Fibroblast of gingiva (primary cell): ENCODE measurements at regions not wholly inside any gene's neighbourhood (a gene's known extent, or its start where the extent isn't known, plus 50 kb on each side); places are given as distances from the start of the nearest gene placed in this dataset.
A peak's percentile ranks its signal among the peaks of the same experiment; 100 is the strongest.

Source experiments
- DNase-seq: peaks from one replicate; pipeline ENCODE4 v3.0.0-alpha.2; 2011; ENCODE audit warnings: low read depth

DNA sequence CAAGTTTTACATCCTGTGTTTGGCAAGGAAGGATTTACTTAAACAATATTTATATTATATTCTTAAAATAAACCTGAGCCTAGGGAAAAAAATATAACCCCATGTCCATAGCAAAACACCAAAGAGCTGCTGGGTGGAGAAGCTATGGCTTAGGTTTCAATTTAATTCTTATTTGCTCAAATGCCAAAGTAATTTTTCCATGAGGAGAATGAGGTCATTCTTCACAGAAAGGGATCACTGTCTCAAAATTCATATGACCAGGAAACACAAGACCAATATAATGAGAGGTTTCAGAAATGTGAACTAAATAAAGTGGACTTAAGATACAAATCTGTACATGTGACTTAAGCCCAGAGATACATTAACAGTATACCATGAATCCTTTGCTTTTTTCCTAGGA, 195.0 kb downstream of the PHLDA1 start:
- peak; percentile 44 for DNase-seq

DNA sequence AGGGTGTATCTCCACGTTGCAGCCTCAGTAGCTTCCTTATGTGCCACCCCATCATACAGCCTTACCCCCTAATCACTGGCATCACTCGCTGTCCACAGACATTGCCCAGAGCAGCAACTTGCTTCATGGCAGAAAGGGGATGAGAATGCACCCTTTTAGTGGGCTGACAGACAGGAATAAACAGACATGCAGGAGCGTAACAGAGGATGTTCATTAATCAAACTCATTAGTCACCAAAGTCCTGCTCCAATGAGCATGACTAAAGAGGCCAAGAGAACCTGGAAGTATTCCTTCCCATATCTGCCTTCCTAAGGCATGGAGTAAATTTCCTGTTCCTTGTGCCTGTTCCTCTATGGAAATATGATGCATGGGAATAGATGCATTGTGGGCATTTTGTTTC, 197.0 kb downstream of the PHLDA1 start:
- no peak for DNase-seq

DNA sequence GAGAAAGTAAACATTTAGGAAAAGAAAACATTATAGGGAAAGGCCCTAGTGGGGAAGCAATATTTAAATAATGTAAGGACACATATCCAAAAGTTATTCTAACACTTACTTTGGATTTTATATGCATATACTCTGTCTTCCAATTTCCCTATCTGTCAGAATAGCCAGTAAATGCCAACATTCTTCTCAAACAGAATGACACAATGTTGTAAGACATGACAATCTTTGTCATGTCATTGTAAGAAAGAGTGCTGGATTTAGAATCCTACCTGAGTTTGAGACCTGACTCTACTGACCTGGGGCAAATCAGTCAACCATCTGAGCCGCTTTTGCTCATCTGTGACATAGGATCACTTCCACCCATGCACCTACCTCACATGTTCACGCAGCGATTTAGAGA, 198.3 kb downstream of the PHLDA1 start:
- DNase-seq: no peak

GRCh38 chr12:75831402-75831801, 200.2 kb downstream of the PHLDA1 start:
- DNase-seq: no peak

GRCh38 chr12:75827061-75827460, 204.5 kb downstream of the PHLDA1 start:
- no peak for DNase-seq

GRCh38 chr12:75825686-75826085, 205.9 kb downstream of the PHLDA1 start:
- DNase-seq: peak; percentile 73

GRCh38 chr12:75823475-75823874, 208.1 kb downstream of the PHLDA1 start:
- DNase-seq: no peak

DNA sequence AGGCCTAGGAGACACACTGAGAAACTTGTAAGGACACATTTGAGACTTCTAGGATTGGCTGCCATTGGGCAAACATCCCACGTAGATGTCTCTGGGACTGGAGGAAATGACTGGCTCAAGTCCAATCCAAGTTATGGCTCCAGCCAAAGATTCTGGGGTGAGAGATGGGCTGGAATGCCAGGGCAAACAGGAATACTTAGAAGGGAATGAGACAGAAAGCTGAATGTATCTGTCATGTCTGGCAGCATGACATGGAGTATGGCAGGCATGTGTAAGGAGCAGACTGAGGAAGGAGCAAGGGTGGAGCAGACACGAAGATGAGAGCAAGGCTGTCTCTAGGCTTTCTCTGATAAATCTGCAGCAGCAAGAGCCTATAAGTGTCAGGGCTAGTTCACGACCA, 209.2 kb downstream of the PHLDA1 start:
- no peak for DNase-seq

DNA sequence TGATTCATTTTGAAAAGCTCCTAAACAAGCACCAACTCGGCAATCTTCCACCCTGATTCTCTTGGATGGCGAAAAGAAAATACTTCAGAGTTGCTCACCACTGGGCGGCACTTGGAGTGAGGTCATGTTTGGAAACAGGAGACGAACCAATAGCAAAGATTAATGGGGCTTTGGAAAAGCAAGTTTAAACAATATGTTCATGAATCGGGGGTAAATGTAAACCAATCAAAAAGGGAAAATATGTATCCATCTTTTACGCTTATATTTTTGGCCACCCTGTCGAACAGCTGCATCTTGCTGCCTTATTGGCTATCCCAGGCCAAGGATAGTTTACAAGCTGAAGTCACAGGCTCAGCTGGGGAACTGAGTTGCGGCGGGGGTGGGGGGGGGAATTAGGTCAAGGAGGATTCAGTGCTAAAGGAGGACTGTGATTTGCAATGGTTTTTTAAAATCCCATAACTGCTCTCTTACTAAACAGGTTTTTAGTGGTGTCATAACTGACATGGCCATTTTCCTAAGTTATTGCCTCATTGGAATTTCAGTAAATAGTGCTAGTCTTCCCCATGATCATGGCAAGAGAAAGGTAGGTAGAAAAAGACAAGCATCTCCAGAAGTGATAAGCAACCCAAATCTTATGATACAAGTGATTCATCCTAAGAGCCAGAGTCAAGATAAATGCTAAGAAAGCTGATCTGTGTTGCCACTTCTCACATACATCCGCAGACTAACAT, 210.6 kb downstream of the PHLDA1 start:
- DNase-seq: peak; percentile 95

GRCh38 chr12:75820071-75820470, 211.5 kb downstream of the PHLDA1 start:
- no peak for DNase-seq

- no peak for DNase-seq
Measured at GRCh38 chr12:75819512-75819911, 212.1 kb downstream of the PHLDA1 start.

- DNase-seq: no peak
Measured at GRCh38 chr12:75818863-75819262, 212.7 kb downstream of the PHLDA1 start.

DNA sequence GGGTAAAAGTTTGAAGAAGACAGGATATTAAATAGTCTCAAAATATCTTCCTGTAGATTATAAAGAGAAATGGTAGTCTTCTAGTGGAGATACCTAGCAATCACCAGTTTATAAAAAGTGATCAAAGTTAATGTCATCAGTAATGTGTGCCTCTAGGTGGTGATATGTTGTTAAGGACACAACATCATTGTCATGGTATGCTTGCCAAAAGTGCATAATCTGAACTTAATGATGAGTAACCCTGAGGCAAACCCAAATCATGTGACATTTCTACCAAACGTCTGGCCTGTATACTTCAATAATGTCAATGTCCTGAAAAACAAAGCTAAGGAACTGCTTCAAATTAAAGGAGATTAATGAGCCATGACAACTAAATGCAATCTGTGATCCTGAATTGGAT, 214.7 kb downstream of the PHLDA1 start:
- DNase-seq: peak; percentile 84

- DNase-seq: no peak
Measured at GRCh38 chr12:75815756-75816155, 215.8 kb downstream of the PHLDA1 start.

DNA sequence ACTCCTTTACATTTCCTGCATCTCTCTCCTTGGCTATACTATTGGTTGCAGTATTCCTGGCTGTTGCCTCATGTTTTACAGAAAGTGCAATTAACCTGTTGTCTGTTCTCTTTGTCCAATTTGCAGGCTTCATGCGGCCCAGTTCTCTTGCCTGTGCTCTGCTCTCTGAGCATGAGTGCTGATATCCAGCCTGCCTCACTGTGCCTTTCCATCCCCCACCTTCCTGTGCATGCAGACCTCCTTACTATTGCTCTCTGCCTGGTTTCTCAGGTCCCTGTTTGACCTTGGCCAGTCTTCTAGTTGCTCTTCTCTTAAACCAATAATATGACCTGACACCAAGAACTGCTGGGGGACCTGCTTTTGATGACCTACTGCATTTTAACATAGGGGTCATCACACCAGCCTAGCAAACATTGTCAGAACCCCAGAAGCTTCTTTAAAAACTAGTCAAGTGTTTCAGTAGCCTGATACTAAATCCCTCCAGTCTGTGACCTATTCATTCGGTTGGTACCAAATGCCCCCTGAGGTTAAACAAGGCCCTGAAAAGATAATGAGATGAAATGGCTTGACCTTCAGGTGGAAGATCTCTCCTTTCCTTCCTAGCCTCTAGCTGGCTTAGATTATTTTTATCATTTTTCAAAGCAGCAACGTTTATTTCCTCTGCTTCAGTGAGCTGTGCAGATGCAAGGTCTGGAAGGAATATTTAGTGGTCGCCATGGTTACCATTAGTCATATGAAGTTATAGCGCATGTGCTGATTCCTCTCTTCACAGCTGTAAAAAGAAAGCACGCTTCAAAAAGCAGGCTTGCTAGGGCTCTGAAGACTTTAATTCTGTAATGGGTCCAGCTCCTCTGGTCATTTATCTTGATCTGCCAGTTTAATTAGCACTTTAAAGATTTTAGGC, 216.5 kb downstream of the PHLDA1 start:
- peak; percentile 97 for DNase-seq

DNA sequence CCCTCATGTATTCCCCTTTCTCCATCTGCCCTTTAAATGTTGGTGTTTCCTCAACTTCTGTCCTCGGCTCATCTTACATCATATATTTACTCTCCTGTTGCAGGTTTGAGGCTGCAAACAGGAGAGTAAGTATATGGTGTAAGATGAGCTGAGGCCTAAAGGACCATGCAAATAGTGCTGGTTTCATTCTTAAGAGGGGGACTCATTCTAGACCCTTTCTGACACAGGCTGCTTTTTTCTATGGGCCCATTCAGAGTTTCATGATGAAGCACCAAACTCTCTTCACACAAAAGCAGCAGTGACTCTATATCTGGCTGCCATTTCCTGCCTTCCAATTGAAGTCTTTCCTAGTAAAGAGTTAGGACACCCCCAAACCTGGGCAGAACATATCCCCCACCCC, 218.5 kb downstream of the PHLDA1 start:
- DNase-seq: no peak

DNA sequence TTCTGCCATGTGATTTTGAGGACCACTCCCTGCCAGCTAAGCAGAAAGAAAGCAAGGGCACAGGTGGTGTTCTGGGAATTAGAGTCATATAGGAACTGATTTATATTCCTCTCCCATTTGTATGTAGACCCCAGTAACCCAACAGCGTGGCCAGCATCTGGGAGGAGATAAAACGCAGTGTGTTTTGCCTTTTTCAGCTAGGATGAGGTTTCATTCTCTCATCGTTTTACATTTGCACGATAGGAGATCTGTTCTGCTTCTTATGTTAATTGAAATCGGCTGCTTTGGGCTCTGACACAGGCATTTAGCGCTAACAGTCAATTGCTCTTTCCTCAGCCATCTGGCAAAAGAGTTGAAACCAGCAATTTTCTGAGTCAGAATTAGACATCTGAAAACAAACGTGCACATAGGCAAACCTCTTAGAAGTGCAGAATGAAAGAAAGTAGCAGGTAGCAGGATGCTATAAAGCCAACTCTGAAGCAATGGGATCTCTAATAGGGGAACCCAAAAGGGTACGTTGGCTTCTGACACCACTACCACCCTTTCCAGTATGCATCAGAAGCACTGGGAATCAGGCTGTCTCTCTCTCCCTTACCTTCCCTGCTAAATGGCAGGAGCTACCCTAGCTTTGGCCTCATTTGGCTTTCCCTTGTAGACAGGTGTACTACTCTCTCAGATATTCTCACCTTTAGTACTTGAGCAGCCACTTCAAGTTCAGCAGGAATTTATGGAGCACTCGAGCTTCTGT, 219.1 kb downstream of the PHLDA1 start:
- DNase-seq: peak; percentile 89

- no peak for DNase-seq
Measured at GRCh38 chr12:75809746-75810145, 221.8 kb downstream of the PHLDA1 start.

DNA sequence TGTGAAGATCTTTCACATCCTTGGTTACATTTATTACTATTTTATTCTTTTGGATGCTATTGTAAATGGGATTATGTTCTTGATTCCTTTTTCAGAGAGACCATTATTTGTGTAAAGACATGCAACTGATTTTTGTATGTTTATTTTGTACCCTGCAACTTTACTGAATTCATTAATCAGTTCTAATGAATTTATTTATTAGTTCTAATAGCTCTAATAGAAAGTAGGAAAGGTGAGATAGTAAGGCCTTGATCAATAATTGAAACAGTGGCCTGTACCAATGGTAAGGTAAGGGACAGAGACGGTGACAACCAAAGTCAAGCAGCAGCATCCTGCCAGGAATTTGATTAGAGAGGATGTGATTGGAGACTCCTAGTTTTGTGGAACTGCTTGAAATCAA, 224.1 kb downstream of the PHLDA1 start:
- DNase-seq: no peak

DNA sequence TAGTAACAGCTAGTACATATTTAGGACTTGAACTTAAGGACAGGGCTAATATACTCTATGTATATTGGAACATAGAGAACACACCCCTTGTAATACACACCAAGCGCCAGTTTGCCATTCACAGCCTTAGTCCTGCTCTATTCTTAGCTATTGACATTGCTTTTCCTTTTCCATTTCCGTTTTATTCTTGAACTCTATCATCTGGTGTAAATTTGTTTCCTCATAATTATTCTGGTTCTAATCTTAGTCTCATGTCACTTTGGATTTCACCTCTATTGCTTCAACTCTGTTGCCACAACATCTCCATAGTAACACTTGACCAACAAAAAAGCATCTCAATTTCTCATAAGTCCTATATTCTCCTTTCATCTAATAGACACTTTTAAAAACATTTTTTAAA, 225.7 kb downstream of the PHLDA1 start:
- peak; percentile 66 for DNase-seq

DNA sequence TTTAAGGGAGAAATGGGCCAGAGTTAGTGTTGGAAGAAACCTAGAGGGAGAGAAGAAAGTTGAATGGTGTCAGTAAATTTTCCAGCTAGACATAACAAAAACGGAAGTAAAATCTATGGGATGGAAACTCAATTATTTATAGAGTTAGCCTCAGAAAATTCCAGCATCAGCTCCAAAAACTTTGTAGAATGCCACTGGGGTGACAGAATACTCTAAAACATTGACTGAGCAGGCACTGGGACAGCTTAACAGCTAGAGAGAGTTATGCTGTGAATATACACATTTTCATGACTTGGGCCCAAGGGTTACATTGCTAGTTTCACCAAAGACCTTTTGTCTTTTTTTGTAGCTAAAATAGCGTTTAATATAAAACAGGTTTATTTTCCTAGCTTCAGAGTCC, 226.3 kb downstream of the PHLDA1 start:
- DNase-seq: no peak

GRCh38 chr12:75798136-75798926, 233.2 kb downstream of the PHLDA1 start:
- no peak for DNase-seq
